ENCODE measurements at regions not wholly inside any gene's neighbourhood (a gene's known extent, or its start where the extent isn't known, plus 50 kb on each side); places are given as distances from the start of the nearest gene placed in this dataset.

DNA sequence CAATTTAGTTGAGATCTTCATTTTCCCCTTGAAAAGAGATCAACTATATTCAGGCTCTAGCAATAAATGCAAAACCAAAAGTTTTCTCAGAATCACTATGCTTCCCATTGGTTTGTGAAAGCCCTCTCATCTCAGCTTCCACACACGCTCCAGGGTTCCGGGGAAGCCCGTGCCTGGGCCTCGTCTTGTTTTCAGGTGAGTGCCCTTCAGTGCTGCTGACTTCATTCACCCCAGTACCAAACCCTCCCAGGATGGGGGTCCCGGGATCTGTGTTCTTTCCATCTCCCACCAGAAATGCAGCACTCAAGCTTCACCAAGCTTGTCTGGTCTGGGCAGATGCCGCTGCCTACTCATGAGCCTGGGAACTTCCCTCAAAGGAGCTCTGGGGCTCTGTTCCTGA lies 97.7 kb downstream of the TEX29 start:
- ChIA-PET POLR2A (no interaction called here), CTCF (interaction anchor here (1.2 to 1.9 kb wide), 3 partner anchors 9 to 11 kb away, joined by 3 to 7 read pairs (median 3); no protein-coding TSS in a partner anchor)
- DNase-seq = no peak
- Mint-ChIP-seq H3K9me3 (no peaks in the 10 kb centered on the region), H3K27ac (no peak overlapping the region), H3K36me3 (ENCODE audit: low read depth) (no peaks in the 10 kb centered on the region), H3K4me1 (ENCODE audit: low read depth) (no peaks in the 10 kb centered on the region), H3K27me3 (no peaks in the 10 kb centered on the region), H3K4me3 (no peak overlapping the region)
- TF ChIP-seq, protein P1, sequence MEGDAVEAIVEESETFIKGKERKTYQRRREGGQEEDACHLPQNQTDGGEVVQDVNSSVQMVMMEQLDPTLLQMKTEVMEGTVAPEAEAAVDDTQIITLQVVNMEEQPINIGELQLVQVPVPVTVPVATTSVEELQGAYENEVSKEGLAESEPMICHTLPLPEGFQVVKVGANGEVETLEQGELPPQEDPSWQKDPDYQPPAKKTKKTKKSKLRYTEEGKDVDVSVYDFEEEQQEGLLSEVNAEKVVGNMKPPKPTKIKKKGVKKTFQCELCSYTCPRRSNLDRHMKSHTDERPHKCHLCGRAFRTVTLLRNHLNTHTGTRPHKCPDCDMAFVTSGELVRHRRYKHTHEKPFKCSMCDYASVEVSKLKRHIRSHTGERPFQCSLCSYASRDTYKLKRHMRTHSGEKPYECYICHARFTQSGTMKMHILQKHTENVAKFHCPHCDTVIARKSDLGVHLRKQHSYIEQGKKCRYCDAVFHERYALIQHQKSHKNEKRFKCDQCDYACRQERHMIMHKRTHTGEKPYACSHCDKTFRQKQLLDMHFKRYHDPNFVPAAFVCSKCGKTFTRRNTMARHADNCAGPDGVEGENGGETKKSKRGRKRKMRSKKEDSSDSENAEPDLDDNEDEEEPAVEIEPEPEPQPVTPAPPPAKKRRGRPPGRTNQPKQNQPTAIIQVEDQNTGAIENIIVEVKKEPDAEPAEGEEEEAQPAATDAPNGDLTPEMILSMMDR (IDR thresholded peaks at IDR 0.05) = no peak
- intact Hi-C loops (cut with micrococcal nuclease) = no loop called here
- ATAC-seq = no peak

- Mint-ChIP-seq H3K36me3 (ENCODE audit: low read depth) (no peaks in the 10 kb centered on the region), H3K4me1 (ENCODE audit: low read depth) (no peaks in the 10 kb centered on the region), H3K27me3 (no peaks in the 10 kb centered on the region), H3K9me3 (no peaks in the 10 kb centered on the region), H3K27ac (no peak overlapping the region), H3K4me3 (no peak overlapping the region)
- ATAC-seq (no peak), DNase-seq (no peak)
- CTCF ChIA-PET = interaction anchor here (1.8 to 3.2 kb wide), 2 partner anchors 9 to 19 kb away, joined by 4 to 11 read pairs; no protein-coding TSS in a partner anchor
- POLR2A ChIA-PET = no interaction called here
- TF ChIP-seq, protein P1 (IDR thresholded peaks at IDR 0.05) = no peak
- intact Hi-C loops (cut with micrococcal nuclease) = no loop called here
Observed at GRCh38 chr13:111420113-111420876, 99.9 kb downstream of the TEX29 start.

- ChIA-PET POLR2A (no interaction called here), CTCF (interaction anchor here (0.6 to 3.2 kb wide), 3 partner anchors 8 to 197 kb away, joined by 3 to 11 read pairs (median 4); no protein-coding TSS in a partner anchor)
- Mint-ChIP-seq H3K27me3 (no peaks in the 10 kb centered on the region), H3K27ac (no peak overlapping the region), H3K4me1 (ENCODE audit: low read depth) (no peaks in the 10 kb centered on the region), H3K4me3 (no peak overlapping the region), H3K36me3 (ENCODE audit: low read depth) (no peaks in the 10 kb centered on the region), H3K9me3 (no peaks in the 10 kb centered on the region)
- TF ChIP-seq, protein P1 (IDR thresholded peaks at IDR 0.05) = no peak
- ATAC-seq (no peak), DNase-seq (no peak)
- intact Hi-C loops (cut with micrococcal nuclease) = no loop called here
Observed at GRCh38 chr13:111421216-111421615, 100.8 kb downstream of the TEX29 start.

DNA sequence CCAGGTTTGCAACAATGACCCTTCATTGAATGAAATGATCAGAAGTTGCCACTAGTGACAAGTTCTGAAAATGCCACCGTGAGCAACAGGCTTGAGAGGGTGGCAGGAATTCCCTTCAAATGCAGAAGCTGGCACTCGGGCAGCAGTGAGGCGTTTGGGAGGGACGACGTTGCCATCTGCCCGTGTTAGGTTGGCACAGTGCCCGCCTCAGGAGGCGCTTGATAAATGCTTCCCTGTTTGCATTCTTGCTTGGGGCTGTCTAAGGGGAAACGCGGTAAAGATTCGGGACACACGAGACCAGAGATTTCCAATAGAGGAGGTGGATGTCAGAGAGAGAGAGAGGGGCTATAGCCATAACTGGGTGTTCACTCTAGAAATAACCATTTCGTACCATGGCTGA lies 101.9 kb downstream of the TEX29 start:
- H3K27me3 Mint-ChIP-seq = no peaks in the 10 kb centered on the region
- TF ChIP-seq, protein P1 (IDR thresholded peaks at IDR 0.05) = no peak

GRCh38 chr13:111423168-111423785 lies 102.8 kb downstream of the TEX29 start:
- CTCF ChIA-PET = no interaction called here
- Mint-ChIP-seq H3K27me3 (no peaks in the 10 kb centered on the region), H3K36me3 (ENCODE audit: low read depth) (no peaks in the 10 kb centered on the region), H3K4me1 (ENCODE audit: low read depth) (no peaks in the 10 kb centered on the region), H3K9me3 (no peaks in the 10 kb centered on the region), H3K4me3 (no peak overlapping the region), H3K27ac (no peak overlapping the region)
- DNase-seq (no peak), ATAC-seq (no peak)
- TF ChIP-seq, protein P1 (IDR thresholded peaks at IDR 0.05) = no peak
- intact Hi-C loops (cut with micrococcal nuclease) = no loop called here
- POLR2A ChIA-PET = no interaction called here

More for the DNA sequence above, 101.9 kb downstream of the TEX29 start:
- DNase-seq = no peak
- Mint-ChIP-seq H3K4me1 (ENCODE audit: low read depth) (no peaks in the 10 kb centered on the region), H3K36me3 (ENCODE audit: low read depth) (no peaks in the 10 kb centered on the region), H3K9me3 (no peaks in the 10 kb centered on the region), H3K4me3 (no peak overlapping the region), H3K27ac (no peak overlapping the region)
- ChIA-PET POLR2A (no interaction called here), CTCF (no interaction called here)
- intact Hi-C loops (cut with micrococcal nuclease) = no loop called here
- no peak for ATAC-seq
